Bronchial epithelial cell (primary cell): ENCODE measurements at regions not wholly inside any gene's neighbourhood (a gene's known extent, or its start where the extent isn't known, plus 50 kb on each side); places are given as distances from the start of the nearest gene placed in this dataset.

Experiments
- DNase-seq: peaks from one replicate; pipeline ENCODE4 v3.0.0-alpha.2; 2010; ENCODE audit warnings: low read depth
- FAIRE-seq: peaks from 2 replicates; lab custom pipeline; 2011; peaks lifted over from hg19 to GRCh38; lab: Jason Lieb, UNC
- H3K27me3 ChIP-seq: 2 replicates; pipeline ENCODE4 v1.5.1; 2011; ENCODE audit warnings: low read length; ENCODE audit not compliant: control insufficient read depth, insufficient read depth
- H3K36me3 ChIP-seq: 2 replicates; pipeline ENCODE4 v1.5.1; 2011; ENCODE audit warnings: low read length; ENCODE audit not compliant: control insufficient read depth, insufficient read depth
- H3K4me3 ChIP-seq: 2 replicates; pipeline ENCODE4 v1.5.1; 2011; ENCODE audit warnings: mild to moderate bottlenecking, low read depth, low read length, control low read depth
- TF ChIP-seq, protein P1 (sequence below): IDR thresholded peaks from 2 replicates; pipeline ENCODE4 v1.5.1; 2011; ENCODE audit warnings: mild to moderate bottlenecking, moderate library complexity, low read length, control low read depth, inconsistent platforms; ENCODE audit not compliant: insufficient read depth, severe bottlenecking

GRCh38 chr6:47162793-47163192, 120.7 kb upstream of the ADGRF1 start:
- H3K4me3 ChIP-seq = no peak overlapping the region
- DNase-seq = no peak
- H3K36me3 ChIP-seq = no peaks in the 10 kb centered on the region
- TF ChIP-seq, protein P1, sequence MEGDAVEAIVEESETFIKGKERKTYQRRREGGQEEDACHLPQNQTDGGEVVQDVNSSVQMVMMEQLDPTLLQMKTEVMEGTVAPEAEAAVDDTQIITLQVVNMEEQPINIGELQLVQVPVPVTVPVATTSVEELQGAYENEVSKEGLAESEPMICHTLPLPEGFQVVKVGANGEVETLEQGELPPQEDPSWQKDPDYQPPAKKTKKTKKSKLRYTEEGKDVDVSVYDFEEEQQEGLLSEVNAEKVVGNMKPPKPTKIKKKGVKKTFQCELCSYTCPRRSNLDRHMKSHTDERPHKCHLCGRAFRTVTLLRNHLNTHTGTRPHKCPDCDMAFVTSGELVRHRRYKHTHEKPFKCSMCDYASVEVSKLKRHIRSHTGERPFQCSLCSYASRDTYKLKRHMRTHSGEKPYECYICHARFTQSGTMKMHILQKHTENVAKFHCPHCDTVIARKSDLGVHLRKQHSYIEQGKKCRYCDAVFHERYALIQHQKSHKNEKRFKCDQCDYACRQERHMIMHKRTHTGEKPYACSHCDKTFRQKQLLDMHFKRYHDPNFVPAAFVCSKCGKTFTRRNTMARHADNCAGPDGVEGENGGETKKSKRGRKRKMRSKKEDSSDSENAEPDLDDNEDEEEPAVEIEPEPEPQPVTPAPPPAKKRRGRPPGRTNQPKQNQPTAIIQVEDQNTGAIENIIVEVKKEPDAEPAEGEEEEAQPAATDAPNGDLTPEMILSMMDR = no peak
- no peak for FAIRE-seq
- H3K27me3 ChIP-seq = no peaks in the 10 kb centered on the region

GRCh38 chr6:47162231-47162630, 120.1 kb upstream of the ADGRF1 start:
- Histone ChIP-seq H3K36me3 (no peaks in the 10 kb centered on the region), H3K4me3 (no peak overlapping the region), H3K27me3 (no peaks in the 10 kb centered on the region)
- TF ChIP-seq, protein P1 = no peak
- FAIRE-seq = no peak
- DNase-seq = no peak

DNA sequence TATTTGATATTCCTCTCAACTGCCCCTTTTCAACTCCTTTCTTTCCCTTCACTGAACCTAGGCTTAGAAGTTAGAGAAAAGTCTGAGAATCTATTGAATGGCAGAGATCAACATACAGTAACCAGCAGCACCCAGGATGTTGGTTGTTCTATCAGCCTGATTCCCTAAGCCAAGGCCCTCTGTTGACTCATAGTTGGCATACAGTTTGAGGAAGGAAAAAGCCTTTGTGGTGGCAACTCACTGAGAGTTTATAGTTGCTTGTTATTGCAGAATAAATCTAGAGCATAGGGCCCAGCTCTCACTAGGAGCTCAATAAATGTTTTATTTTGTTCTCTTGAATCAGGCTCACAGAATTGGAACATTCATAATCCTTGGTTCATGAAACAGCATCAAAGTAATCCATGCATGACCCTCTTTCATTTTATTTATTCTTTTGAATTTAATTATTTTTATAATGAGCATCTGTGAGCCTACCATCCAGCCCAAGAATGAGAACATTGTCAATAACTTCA, 119.1 kb upstream of the ADGRF1 start:
- peak; percentile 90 for DNase-seq
- Histone ChIP-seq H3K27me3 (no peaks in the 10 kb centered on the region), H3K36me3 (no peaks in the 10 kb centered on the region), H3K4me3 (no peak overlapping the region)
- no peak for FAIRE-seq
- TF ChIP-seq, protein P1 = no peak

DNA sequence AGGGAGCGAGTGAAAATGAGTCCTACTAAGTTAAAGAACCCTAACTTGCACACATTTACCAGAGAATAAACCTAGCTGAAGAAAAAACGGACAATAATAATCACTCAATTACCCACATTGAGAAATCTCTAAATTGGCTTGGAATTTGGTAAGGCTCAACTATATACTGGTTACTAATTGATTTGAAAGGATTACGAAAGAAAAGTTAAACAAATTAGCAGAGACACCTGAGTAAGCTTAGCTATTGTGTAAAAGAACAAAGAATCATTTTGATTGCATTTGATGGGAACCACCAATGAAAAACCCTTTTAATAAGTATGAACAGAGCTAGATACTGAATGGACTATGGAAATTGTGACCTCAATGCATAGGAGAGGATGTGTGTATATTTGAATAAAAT, 118.6 kb upstream of the ADGRF1 start:
- no peak for DNase-seq
- TF ChIP-seq, protein P1 = no peak
- Histone ChIP-seq H3K27me3 (no peaks in the 10 kb centered on the region), H3K36me3 (no peaks in the 10 kb centered on the region), H3K4me3 (no peak overlapping the region)
- FAIRE-seq = no peak

DNA sequence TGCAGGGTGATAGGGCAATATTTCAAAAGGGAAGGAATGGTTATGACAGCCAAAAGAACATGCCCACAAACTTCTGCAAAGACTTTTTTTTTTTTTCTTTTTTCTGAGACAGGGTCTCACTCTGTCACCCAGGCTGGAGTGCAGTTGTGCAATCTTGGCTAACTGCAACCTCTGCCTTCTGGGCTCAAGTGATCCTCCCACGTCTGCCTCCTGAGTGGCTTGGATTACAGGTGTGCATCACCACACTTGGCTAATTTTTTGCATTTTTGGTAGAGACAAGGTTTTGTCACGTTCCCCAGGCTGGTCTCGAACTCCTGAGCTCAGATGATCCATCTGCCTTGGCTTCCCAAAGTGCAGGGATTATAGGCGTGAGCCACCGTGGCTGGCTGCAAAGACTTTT, 117.6 kb upstream of the ADGRF1 start:
- FAIRE-seq (no peak), DNase-seq (no peak)
- no peaks in the 10 kb centered on the region for H3K27me3 ChIP-seq
- H3K36me3 ChIP-seq = no peaks in the 10 kb centered on the region
- TF ChIP-seq, protein P1 = no peak
- no peak overlapping the region for H3K4me3 ChIP-seq

DNA sequence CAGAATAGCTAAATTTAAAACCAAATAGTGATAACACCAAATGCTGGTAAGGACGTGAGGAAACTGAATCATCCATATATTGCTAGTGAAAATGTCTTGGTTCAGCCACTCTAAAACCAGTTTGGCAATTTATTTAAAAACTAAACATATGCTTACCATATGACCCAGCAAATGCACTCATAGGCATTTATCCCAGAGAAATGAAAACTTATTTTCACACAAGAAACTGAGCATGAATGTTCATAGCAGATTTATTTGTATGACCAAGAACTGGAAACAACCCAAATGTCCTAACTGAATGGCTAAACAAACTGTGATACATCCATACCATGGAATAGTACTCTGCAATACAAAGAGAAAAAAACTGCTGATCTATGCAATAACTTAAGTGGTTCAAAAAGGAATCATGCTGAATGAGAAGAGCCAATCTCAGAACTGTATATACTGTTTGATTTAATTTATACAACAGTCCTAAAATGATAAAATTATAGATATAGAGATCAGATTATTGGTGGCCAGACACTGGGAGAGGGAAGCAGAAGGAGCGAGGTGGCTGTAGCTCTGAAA, 115.6 kb upstream of the ADGRF1 start:
- DNase-seq (no peak), FAIRE-seq (no peak)
- H3K27me3 ChIP-seq = no peaks in the 10 kb centered on the region
- H3K36me3 ChIP-seq = no peaks in the 10 kb centered on the region
- TF ChIP-seq, protein P1 = no peak
- no peak overlapping the region for H3K4me3 ChIP-seq
